GM18873 (cell line): ENCODE measurements at regions not wholly inside any gene's neighbourhood (a gene's known extent, or its start where the extent isn't known, plus 50 kb on each side); places are given as distances from the start of the nearest gene placed in this dataset.
"Not testable (repeated sequence)": the region's sequence is repeated elsewhere in the genome, so short reads cannot be mapped to it uniquely, and the experiment has no call there.

Experiments used
- ATAC-seq: cut with Tn5 transposase; IDR thresholded peaks from one replicate; pipeline ENCODE4 v1.9.1; 2021; ENCODE audit warnings: mild to moderate bottlenecking, moderate library complexity, moderate number of reproducible peaks; ENCODE audit not compliant: unreplicated experiment, low FRiP score

GRCh38 chr10:61063034-61063433 lies 119.0 kb upstream of the RHOBTB1 start:
- ATAC-seq: no peak

- ATAC-seq: no peak
Measured at GRCh38 chr10:61061923-61062504, 118.0 kb upstream of the RHOBTB1 start.

GRCh38 chr10:61059636-61060035 lies 115.7 kb upstream of the RHOBTB1 start:
- ATAC-seq: no peak

- no peak for ATAC-seq
Measured at GRCh38 chr10:61052469-61053205, 108.7 kb upstream of the RHOBTB1 start.

- ATAC-seq: no peak
Measured at GRCh38 chr10:61051344-61051743, 107.4 kb upstream of the RHOBTB1 start.

- no peak for ATAC-seq
Measured at GRCh38 chr10:61050120-61050745, 106.2 kb upstream of the RHOBTB1 start.

- no peak for ATAC-seq
Measured at GRCh38 chr10:61049386-61049785, 105.4 kb upstream of the RHOBTB1 start.

GRCh38 chr10:61047788-61048560 lies 104.0 kb upstream of the RHOBTB1 start:
- ATAC-seq: no peak

- no peak for ATAC-seq
Measured at GRCh38 chr10:61047081-61047480, 103.1 kb upstream of the RHOBTB1 start.

- not testable (repeated sequence) for ATAC-seq
Measured at GRCh38 chr10:61045480-61045879, 101.5 kb upstream of the RHOBTB1 start.

GRCh38 chr10:61042533-61042932 lies 98.5 kb upstream of the RHOBTB1 start:
- no peak for ATAC-seq

GRCh38 chr10:61040399-61041016 lies 96.5 kb upstream of the RHOBTB1 start:
- no peak for ATAC-seq

- no peak for ATAC-seq
Measured at GRCh38 chr10:61039868-61040267, 95.9 kb upstream of the RHOBTB1 start.

GRCh38 chr10:61037261-61037830 lies 93.4 kb upstream of the RHOBTB1 start:
- not testable (repeated sequence) for ATAC-seq

- ATAC-seq: not testable (repeated sequence)
Measured at GRCh38 chr10:61036148-61036547, 92.2 kb upstream of the RHOBTB1 start.

GRCh38 chr10:61031341-61031740 lies 87.4 kb upstream of the RHOBTB1 start:
- no peak for ATAC-seq

GRCh38 chr10:61029411-61029810 lies 85.4 kb upstream of the RHOBTB1 start:
- no peak for ATAC-seq

GRCh38 chr10:61028861-61029361 lies 84.9 kb upstream of the RHOBTB1 start:
- ATAC-seq: no peak

GRCh38 chr10:61024856-61025201 lies 80.8 kb upstream of the RHOBTB1 start:
- ATAC-seq: no peak
